Keratinocyte (primary cell): ENCODE measurements at regions not wholly inside any gene's neighbourhood (a gene's known extent, or its start where the extent isn't known, plus 50 kb on each side); places are given as distances from the start of the nearest gene placed in this dataset.

Source experiments
- CTCF ChIP-seq, 3 experiments: IDR thresholded peaks in 1 of 3; conservative IDR thresholded peaks in 1 of 3; optimal IDR thresholded peaks in 1 of 3; 2 replicates in 2 of 3; 3 replicates in 1 of 3; pipeline versions ENCODE3 to v1.5.1; 2011; ENCODE audit warnings: low read length in 3 of 3, mild to moderate bottlenecking in 3 of 3, moderate library complexity in 2 of 3, control low read depth in 1 of 3, inconsistent platforms in 1 of 3; ENCODE audit not compliant: insufficient read depth in 2 of 3; ENCODE audit errors: extremely low read depth in 1 of 3
- EZH2 ChIP-seq: IDR thresholded peaks from one replicate; pipeline ENCODE4 v1.6.1; 2012; ENCODE audit warnings: inconsistent platforms, mild to moderate bottlenecking, low read length, moderate library complexity

GRCh38 chr5:174409971-174410370 lies 314.4 kb upstream of the MSX2 start:
- no peak for TF ChIP-seq EZH2
- TF ChIP-seq CTCF (optimal IDR thresholded peaks at IDR 0.05 in 1 of 3, IDR thresholded peaks at IDR 0.05 in 1 of 3, conservative IDR thresholded peaks at IDR 0.05 in 1 of 3; ENCODE audit: extremely low read depth in 1 of 3, insufficient read depth in 2 of 3, low read length in 3 of 3): no peak
